ENCODE measurements at regions not wholly inside any gene's neighbourhood (a gene's known extent, or its start where the extent isn't known, plus 50 kb on each side); places are given as distances from the start of the nearest gene placed in this dataset.

DNA sequence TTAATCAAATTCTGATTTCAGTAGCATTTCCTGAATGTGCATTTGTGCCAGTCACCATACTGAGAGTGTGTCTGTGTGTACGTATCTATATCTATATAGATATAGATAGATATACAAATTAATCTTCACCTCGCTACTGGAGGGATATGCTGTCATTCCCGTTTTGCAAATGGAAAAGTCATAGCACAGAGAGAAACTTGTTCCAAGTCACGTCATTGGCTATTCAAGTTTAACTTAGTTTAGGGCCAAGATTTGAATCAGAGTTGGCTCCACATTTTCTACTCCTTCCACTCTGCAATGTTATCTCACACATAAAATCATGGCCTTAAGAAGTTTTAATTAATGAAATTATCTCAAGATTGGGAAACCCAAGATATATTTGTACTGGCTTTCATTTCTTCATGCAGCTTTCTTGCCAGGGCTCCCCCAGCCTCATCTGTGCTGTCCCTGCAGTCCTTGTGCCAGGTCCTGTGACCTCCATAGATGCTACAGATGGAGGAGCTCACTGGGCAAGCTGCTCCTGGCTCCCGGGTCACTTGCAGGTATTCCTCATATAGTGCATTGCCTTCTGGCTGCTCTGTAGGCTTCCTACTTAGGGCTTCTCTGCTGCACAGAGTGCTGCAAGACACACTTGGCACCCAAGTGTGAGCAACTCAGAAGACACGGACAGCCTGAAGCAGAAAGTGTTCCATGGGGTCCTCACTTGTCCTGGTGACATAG is 245.8 kb downstream of the KCNS3 start:
- no peak for DNase-seq

DNA sequence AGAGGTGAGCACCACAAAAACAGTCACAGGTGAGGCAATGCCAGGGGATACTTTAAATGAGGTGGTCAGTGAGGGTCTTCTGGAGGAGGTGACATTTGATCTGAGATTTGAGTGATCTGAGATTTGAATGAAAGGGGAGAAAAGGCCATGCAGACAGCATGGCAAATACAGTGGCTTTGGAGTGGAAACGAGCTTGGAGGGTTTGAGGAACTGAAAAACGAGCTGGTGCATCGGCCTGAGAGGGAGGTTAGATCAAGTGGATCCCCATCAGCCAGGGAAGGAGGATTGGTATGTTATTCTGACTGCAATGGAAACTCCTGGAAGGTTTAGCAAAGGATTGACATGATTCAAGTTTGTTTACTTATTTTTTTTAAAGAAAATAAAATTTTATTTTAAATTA is 245.1 kb downstream of the KCNS3 start:
- DNase-seq = no peak

DNA sequence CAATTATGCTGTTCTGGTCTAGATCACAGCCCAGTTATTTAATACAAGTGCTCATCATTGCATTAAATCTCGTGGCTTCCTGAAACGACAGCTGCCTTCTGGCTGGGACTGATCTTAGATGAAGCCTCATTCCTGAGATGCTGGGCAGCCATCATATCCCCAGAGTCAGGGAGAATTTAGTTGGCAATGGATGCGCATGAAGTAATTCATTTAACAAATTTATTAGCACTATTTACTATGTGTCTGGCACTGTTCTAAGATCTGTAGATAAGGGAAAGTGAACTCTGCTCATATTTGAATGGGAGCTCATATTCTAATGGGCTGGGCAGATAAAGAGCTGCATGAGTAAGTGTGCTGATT is 244.7 kb downstream of the KCNS3 start:
- no peak for DNase-seq

DNA sequence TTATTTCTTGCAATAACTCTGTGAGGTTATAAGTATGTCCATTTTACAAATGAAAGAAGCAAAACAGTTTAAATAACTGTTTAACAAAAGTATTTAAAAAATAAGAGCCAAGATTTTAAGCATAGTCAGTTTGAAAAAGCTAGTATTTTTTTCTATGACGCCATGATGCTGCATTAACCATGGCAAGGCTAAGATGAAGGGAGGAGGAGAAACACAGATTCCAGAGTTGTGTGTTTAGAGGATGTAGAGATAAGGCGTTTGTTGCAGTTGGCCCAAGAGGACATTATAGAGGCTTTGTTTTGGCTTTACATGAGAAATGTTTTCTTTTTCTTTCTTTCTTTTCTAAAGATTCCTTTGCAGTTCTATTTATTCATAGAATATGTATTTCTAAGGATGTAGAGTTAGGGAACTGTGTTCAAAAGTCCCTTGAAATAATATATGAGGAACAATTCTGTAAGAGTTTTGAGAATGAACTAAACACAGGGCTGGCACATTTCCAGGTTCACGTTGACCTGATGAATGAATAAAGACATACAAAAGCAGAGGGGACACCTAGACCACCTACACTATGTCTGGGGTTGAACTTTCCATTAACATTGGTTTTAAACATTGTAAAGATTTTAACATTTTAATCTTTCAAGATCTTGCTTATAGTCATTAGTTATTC is 244.2 kb downstream of the KCNS3 start:
- DNase-seq = no peak

DNA sequence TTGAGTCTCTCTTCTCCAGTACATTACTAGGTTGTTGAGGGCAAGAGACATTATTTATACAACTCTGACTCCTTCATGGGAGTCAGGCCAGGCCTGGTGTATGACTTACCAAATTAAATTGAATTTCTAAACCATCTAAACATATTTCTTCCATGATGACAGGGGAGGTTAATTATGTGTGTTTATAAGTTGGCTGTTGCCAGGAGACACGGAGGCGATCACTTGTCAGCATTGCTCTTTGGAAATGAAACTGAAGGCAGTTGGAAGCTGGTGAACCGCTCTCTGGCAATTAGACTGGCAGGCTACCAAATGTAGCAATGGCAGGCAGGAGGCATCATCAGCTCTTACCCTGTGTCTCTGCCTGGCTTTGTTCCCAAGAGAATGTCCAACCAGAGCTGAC is 241.4 kb downstream of the KCNS3 start:
- DNase-seq = no peak

DNA sequence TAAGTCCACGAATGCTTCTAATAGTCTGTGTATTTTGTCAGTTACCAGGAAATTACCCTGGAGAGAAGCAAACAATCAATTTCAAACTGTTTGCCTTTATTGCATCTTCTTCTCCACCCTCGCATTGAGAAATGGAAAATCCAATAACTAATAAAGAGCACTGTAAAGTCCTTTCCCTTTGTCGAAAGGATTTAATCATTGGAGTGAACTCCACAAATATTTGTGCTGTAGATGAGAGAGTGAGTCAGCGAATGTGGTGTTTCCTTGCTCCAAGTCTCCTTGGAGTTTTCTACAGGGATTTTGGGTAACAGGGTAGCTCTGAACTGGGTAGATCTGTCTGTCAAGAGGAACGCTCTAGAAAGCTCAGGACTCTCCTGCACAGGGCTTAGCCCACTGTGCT is 240.2 kb downstream of the KCNS3 start:
- no peak for DNase-seq

DNA sequence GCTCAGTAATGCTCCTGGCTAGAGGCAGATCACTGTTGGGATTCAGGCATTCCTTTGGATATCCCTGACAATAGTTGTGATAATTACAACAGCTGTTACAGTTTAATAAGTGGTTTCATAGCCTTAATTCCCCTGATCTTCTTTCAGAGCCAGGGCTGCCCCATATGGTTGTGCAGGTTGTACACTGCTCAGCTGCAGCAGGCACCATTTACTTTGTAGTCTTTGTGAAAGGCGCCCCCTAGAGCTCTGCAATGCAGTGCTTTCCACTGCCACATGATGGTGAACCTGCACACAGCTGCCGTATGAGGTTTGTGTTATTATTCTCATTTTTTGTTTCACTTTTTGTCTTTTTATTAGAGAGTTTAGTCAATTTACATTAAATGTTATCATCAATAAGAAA is 239.1 kb downstream of the KCNS3 start:
- peak in 1 of 2 donors; percentile 42 for DNase-seq

DNA sequence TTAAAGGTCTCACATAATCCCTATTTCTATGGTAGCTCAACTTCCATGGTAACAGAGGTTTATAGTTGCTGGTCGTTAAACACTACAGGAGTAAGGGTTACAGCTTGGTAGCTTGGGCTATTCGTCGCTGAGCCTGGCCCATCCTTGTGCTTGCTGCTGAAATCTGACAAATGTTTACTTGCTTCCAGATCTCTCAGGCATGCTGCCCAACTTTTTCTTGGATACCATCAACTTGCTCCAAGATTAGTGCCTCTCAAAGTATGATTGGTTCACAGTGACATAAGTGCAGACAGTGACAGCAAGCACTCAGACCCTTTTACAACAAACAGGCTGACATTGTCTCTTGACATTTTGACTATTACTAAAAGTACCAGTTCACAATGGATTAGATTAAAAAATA is 231.8 kb downstream of the KCNS3 start:
- DNase-seq = no peak

DNA sequence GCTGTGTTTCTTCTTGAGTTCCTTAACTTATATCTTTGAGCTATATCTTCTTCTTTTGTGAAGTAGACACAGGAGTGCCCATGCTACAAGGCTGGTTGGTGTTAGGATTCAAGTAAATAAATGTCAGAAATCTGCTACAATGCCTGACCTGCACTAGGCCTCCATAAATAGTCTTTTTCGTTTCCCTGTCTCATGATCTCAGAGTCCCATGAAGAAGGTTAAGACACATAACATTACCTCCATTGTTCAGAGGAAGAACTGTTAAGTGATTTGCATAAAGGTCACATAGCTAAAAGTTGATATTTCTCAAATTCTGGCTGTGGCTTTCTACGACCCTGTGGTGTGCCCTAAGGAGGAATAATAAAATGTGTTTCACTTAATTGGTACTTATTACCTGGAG is 228.4 kb downstream of the KCNS3 start:
- no peak for DNase-seq

DNA sequence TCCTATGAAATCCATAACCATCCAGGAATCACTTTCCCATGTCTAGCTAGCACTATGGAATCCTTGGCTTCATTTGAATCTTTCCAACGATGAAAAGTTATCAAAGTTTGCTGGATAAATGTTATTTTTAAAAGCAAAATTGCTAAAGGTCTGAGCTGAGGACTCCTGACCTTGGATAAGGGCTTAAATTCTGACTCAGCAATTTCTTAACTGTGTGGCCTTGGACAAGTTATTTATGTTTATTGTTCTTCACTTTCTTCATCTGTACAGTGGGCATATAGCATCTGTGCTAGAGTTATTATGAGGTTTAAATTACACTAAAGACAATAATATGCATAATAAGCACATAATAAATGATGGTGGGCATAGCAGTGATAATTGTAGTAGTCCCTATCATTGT is 227.5 kb downstream of the KCNS3 start:
- no peak for DNase-seq

DNA sequence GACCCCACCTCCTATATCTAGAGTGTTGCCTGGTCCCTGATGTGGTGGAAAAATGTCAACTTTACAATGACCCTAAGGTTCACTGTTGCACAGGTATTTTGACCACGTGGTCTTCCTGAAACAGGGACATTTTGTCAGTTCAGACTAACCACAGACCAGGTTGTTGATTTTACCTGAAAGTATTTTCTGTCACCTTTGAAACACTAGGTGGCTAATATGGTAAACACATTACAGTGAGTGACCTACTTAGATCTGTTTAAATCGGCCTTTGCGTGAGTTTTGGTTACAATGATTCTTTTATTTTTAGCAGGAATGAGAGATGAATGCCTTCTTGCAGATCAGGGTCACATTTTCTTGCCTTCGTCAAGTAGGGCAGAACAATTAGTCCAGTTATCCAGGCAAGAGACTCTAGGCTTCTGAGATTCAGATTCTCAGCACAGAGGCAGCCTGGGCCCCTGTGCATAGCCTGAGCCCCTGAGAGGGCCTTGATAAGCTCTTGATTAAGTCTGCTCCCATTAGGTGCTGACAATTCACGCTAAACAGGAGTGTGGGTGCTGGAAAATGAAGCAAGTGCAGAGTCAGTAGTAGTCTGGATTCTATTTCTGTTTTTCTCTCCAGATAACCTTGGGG is 226.2 kb downstream of the KCNS3 start:
- DNase-seq = no peak

DNA sequence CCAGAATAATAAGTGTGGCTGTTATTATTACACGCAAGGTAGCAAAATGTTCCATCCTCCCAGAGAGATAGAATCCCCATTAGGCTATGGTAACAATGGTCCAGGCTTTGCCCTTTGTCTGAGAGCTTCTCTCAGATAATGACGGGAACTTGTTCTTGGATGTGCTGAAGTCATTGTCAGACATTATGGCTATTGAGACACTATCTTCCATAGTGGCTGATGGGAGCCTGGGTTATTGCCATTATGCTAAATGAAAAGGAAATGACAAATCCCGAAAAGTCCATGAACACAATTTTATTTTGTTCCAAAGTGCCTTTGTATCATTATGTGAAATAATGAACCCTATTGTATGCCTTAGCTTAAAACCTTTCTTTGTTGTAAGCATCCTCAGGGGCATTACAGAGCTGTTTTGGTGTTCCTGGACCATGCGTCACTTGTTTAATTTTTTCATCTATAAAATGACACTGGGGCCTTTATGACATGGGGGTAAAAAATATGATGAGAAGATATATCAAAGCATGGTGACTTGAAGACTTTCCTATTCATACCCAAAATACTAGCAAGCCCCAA is 218.5 kb downstream of the KCNS3 start:
- DNase-seq = no peak

DNA sequence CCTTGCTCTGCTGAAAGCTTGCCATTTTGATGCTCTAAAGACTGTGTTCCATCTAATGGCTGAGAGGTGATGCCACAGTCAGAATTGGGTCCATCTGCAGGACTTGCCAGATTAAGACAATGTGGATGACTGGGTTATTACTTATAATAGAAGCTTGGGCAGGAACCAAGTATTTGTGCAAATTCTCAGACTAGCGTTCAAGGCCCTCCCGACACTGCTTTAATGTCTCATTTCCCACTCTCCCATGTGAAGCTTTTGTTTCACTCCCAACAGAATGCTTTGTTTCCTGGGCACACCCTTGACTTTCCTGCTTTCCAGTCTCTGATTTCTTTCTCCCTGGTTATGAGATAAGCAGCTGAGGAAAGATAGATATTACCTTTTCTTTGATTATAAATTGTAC is 215.8 kb downstream of the KCNS3 start:
- DNase-seq = no peak

DNA sequence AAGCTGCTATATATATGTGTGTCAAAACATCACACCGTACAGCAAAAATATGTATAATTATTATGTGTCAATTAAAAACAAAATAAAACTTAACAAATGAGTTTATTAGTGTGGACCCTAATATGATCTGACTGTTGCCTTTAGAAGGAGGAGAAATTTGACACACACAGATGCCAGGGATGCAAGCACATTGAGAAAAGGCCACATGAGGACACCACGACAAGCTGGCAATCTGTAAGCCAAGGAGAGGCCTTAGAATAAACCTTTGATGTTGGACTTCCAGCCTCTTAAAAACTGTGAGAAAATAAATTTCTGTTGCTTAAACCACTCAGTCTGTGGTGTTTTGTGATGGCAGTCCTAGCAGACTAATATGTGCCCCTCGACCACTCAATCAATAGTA is 214.7 kb downstream of the KCNS3 start:
- no peak for DNase-seq

DNA sequence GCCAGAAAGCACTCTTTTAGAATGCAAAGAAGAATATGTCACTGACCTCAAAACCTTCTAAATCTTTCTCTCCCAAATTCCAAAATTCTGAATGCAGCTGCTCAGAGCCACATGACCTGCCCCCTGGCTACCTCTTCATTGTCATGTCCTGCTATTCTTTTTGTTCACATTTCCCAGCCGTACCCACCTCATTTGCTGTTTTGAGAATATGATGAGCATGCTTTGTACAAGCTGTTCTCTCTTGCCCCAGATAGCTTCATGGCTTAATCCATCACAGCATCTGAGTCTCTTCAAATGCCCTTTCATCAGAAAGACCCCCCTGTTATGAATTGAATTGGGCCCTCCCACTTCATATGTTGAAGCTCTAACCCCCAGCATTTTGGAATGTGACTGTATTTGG is 214.3 kb downstream of the KCNS3 start:
- no peak for DNase-seq

DNA sequence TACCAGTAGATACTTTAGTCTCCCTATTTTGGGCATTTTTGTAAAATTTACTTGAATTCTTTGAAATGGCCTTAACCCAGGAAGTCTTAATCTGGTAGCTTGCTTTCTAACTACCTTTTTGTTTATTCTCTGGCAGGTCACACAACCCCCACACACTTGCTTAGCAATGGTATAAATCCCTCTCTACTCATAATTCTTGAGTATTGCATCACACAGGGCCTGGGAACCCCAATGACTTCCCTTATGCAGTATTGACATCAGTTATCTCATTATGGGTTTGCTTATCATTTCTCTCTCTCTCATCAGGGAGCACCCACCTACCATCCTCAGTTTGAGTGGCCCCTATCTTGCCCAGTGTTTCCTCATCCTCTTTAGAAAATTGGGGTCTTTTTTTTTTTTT is 207.1 kb downstream of the KCNS3 start:
- no peak for DNase-seq

DNA sequence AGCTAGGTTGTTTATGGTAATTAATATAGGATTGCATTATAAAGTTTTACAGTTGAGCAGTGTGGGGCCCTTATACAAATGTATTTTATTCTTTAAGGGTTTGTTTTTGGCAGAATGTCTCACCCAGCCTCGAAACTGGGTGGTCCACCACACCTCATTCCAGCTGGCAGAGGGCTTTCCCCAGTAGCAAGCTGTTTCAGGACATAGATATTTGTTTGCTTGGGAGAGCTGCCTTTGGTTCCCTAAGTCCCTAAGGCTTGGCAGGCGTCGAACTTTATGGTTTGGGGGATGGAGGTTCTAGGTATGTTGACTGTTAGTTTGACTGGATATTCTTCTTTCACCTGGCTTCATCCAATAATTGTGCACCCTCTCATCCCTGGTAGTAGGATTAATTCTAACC is 205.9 kb downstream of the KCNS3 start:
- DNase-seq = no peak

DNA sequence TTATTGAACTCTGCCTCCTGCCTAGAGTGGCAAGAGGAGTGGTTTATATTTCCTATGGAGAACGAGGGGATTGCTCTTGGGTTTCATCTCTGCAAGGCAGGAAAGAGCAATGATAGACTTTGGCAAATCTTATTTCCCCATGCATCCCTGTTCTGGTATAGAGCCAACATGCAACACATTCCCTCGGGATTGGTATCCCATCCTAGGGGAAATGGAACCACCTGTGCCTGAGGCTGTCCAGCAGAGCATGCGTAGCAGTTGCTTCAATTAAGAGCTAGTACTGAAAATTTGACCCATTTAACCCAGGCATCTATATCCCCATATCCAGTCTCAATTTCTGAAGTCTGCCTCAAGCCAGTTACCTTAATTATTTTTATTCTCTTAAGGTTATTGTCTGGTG is 205.3 kb downstream of the KCNS3 start:
- no peak for DNase-seq

DNA sequence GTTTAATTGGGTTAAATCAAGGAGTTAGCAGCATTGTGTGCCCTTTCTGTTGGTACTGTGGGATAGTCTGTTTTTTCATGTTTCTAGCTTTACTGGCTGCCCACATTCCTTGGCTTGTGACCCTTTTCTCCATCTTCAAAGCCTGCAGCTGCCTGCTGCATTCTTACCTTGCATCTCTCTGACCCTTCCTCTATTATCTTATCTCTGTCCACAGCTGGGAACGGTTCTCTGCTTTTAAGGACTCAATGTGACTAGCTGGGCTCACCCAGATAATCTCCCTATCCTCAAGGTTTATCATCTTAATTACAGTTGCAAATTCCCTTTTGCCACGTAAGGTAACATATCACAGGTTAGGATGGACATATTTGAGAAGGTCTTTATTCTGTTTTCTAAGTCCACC is 199.7 kb downstream of the KCNS3 start:
- no peak for DNase-seq

DNA sequence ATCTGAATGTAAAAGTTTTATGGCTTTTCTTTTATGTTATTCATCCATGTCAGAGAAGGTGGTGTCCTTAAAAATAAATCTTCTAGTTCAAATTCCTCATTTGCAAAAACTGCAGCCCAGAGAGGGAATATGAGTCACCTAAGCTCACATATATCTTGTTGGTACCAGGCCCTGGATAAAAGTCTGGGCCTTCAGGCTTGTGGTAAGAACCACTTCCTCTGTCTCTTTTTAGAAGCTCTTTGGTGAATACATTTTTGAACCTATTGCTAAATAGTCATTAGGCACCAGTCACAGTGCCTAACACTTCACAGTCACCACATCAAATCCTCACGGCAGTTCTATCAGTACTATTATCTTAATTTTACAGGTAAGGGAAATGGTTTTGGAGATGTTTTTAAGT is 199.2 kb downstream of the KCNS3 start:
- DNase-seq = peak in 1 of 2 donors; percentile 5

DNA sequence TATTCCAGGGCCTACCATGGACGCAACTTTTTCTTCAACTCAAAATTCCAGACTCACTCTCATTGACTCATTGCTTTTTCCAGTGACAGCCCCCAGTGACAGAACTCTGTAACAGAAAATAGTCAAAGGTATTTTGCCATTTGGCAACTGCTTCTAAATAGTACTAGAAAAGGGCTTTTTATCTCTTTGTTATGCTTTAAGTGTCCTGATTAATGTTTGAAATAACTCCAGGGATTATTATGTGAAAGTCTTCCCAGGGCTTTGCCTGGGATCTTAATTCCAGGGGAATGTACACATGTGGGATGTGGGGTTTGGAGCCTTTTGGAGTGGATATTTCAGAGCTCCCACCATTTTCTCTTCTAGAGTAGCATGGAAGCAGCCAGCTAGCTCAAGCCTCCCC is 198.8 kb downstream of the KCNS3 start:
- DNase-seq = no peak

DNA sequence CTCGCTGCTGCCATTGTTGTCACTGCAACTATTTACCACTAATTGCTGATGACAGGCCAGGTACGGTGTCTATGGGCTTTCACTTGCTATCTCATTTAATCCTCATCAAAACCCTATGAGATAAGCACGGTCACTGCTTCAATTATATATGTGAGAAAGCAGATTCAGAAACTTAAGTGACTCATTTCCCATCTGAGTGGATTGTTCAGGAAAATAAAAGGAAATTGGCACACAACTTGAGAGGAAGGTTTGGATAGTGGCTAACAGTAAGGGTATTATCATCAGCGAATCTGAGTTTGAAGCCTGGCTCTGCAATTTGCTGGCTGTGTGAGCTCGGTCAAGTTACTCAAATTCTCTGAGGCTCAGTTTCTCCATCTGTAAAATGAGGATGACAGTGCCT is 196.0 kb downstream of the KCNS3 start:
- no peak for DNase-seq

DNA sequence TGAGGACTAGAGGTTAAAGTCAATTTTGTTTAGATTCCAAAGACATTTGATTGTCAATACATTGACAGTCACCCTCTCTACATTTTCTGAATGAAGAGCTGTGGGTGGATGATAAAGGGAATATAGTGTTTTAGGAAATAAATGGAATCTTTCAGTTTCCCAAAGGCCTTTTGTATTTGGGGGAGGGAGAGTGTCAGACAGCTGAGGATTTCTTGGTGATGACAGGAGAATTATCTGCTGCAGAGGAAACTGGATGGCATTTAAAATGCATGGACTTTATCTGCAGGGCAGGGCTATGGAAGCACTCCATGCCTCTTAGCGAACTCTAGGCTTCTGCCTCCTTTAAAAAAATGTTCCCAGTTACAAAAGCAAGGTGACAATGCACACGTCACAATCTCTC is 195.1 kb downstream of the KCNS3 start:
- DNase-seq = no peak

All from inflammatory macrophage treated with lipopolysaccharide for 1 hour (primary cell).